ENCODE measurements at regions not wholly inside any gene's neighbourhood (a gene's known extent, or its start where the extent isn't known, plus 50 kb on each side); places are given as distances from the start of the nearest gene placed in this dataset.

DNA sequence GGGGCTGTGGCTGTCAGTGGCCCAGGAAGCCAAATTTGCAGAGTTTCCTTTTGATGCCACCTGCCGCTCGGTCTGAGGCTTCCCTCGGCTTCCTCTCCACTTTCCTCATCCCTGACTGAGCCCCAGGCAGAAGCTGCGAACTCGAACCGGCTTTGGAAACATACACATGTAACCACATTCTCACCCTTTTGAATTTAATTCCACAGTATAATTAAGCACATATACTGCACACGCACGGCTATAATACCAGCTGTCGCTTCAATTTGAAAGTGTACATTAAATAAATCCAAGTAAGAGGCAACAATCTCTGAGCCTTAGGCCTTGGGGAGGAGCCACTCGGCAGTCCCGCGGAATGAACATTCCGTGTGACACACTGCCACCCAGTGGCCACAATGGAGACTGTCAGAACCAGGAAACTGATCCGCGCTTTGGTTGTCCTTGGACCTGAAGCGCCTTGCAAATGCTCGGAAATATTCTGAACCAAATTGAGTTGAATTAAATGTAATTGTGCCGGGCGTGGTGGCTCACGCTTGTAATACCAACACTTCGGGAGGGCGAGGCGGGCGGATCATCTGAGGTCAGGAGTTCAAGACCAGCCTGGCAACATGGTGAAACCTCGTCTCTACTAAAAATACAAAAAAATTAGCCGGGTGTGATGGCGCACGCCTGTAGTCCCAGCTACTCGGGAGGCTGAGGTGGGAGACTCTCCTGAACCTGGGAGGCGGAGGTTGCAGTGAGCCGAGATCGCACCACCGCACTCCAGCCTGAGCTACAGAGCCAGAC is 117.9 kb upstream of the TMPO start (continued):
- TF ChIP-seq, protein P1, sequence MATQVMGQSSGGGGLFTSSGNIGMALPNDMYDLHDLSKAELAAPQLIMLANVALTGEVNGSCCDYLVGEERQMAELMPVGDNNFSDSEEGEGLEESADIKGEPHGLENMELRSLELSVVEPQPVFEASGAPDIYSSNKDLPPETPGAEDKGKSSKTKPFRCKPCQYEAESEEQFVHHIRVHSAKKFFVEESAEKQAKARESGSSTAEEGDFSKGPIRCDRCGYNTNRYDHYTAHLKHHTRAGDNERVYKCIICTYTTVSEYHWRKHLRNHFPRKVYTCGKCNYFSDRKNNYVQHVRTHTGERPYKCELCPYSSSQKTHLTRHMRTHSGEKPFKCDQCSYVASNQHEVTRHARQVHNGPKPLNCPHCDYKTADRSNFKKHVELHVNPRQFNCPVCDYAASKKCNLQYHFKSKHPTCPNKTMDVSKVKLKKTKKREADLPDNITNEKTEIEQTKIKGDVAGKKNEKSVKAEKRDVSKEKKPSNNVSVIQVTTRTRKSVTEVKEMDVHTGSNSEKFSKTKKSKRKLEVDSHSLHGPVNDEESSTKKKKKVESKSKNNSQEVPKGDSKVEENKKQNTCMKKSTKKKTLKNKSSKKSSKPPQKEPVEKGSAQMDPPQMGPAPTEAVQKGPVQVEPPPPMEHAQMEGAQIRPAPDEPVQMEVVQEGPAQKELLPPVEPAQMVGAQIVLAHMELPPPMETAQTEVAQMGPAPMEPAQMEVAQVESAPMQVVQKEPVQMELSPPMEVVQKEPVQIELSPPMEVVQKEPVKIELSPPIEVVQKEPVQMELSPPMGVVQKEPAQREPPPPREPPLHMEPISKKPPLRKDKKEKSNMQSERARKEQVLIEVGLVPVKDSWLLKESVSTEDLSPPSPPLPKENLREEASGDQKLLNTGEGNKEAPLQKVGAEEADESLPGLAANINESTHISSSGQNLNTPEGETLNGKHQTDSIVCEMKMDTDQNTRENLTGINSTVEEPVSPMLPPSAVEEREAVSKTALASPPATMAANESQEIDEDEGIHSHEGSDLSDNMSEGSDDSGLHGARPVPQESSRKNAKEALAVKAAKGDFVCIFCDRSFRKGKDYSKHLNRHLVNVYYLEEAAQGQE (IDR thresholded peaks at IDR 0.05; ENCODE audit: borderline replicate concordance): peak; percentile 55; the same call in 1 of the 2 replicates
- TF ChIP-seq, protein P1 (CRISPR knock-in tag; IDR thresholded peaks at IDR 0.05; ENCODE audit: low read depth): no peak
- 0 out of 2 replicates have a peak, but pooled peaks have one; percentile 10 for TF ChIP-seq L3MBTL2 (IDR thresholded peaks at IDR 0.05)
- 0 out of 2 replicates have a peak, but pooled peaks have one; percentile 28 for TF ChIP-seq CC2D1A (IDR thresholded peaks at IDR 0.05)
- peak; percentile 68 for TF ChIP-seq SMC3 (conservative IDR thresholded peaks at IDR 0.05; ENCODE audit: insufficient read depth, low read depth, low read length)
- TF ChIP-seq TEAD1 (CRISPR knock-in tag; IDR thresholded peaks at IDR 0.05): peak in 1 of 2 experiments; percentile 77; a peak in 1 of 4 replicates
- TF ChIP-seq ZNF699 (CRISPR knock-in tag; IDR thresholded peaks at IDR 0.05; ENCODE audit: insufficient replicate concordance): no peak
- TF ChIP-seq, protein P2, sequence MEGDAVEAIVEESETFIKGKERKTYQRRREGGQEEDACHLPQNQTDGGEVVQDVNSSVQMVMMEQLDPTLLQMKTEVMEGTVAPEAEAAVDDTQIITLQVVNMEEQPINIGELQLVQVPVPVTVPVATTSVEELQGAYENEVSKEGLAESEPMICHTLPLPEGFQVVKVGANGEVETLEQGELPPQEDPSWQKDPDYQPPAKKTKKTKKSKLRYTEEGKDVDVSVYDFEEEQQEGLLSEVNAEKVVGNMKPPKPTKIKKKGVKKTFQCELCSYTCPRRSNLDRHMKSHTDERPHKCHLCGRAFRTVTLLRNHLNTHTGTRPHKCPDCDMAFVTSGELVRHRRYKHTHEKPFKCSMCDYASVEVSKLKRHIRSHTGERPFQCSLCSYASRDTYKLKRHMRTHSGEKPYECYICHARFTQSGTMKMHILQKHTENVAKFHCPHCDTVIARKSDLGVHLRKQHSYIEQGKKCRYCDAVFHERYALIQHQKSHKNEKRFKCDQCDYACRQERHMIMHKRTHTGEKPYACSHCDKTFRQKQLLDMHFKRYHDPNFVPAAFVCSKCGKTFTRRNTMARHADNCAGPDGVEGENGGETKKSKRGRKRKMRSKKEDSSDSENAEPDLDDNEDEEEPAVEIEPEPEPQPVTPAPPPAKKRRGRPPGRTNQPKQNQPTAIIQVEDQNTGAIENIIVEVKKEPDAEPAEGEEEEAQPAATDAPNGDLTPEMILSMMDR (IDR thresholded peaks at IDR 0.05 in 2 of 3, conservative IDR thresholded peaks at IDR 0.05 in 1 of 3; ENCODE audit: insufficient read depth in 2 of 3, low read depth in 1 of 3, low read length in 3 of 3): peak; percentile 85 to 92 (median 90)
- 0 out of 2 replicates have a peak, but pooled peaks have one; percentile 52 for TF ChIP-seq RB1 (IDR thresholded peaks at IDR 0.05; ENCODE audit: low read depth)
- TF ChIP-seq POLR2AphosphoS2 (IDR thresholded peaks at IDR 0.05; ENCODE audit: low read length): no peak
- no peak for TF ChIP-seq FOXP1 (CRISPR knock-in tag; IDR thresholded peaks at IDR 0.05)
- TF ChIP-seq RCOR1 (IDR thresholded peaks at IDR 0.05; ENCODE audit: borderline replicate concordance in 1 of 2, low read depth in 2 of 2, low read length in 2 of 2): peak in 1 of 2 experiments; percentile 36; a peak in 1 of 4 replicates
- TF ChIP-seq CBX3 (IDR thresholded peaks at IDR 0.05; ENCODE audit: borderline replicate concordance in 1 of 2, low read length in 2 of 2): peak in 1 of 2 experiments; percentile 31; a peak in 1 of 3 replicates
- peak; percentile 31; the same call in 1 of the 2 replicates for TF ChIP-seq STAG1 (CRISPR knock-in tag; IDR thresholded peaks at IDR 0.05; ENCODE audit: borderline replicate concordance)
- peak; percentile 79 to 87 for TF ChIP-seq RAD21 (CRISPR knock-in tag; conservative IDR thresholded peaks at IDR 0.05 in 1 of 2, IDR thresholded peaks at IDR 0.05 in 1 of 2)

All from K562 (cell line).